Mesothelial cell of epicardium (in vitro differentiated cells): ENCODE measurements at regions not wholly inside any gene's neighbourhood (a gene's known extent, or its start where the extent isn't known, plus 50 kb on each side); places are given as distances from the start of the nearest gene placed in this dataset.

Experiments
- DNase-seq, 2 experiments: peaks; one replicate each; pipeline ENCODE4 v3.0.0; 2021; ENCODE audit warnings: low spot score in 2 of 2; ENCODE audit not compliant: unreplicated experiment in 2 of 2
- H3K27ac Mint-ChIP-seq: 2 replicates; pipeline ENCODE4 v1.8.0; 2021; ENCODE audit warnings: mixed read lengths
- H3K27me3 Mint-ChIP-seq: 2 replicates; pipeline ENCODE4 v1.8.0; 2021; ENCODE audit warnings: low read depth, mixed read lengths
- H3K36me3 Mint-ChIP-seq: 2 replicates; pipeline ENCODE4 v1.8.0; 2021; ENCODE audit warnings: mixed read lengths
- H3K4me1 Mint-ChIP-seq: 2 replicates; pipeline ENCODE4 v1.8.0; 2021; ENCODE audit warnings: mixed read lengths
- H3K4me3 Mint-ChIP-seq: 2 replicates; pipeline ENCODE4 v1.8.0; 2021; ENCODE audit warnings: mild to moderate bottlenecking, moderate library complexity, mixed read lengths
- H3K9me3 Mint-ChIP-seq: 2 replicates; pipeline ENCODE4 v1.8.0; 2021; ENCODE audit warnings: mixed read lengths
- TF ChIP-seq, protein P1 (sequence below): fragments of 200-600 bp; sonication (generic); IDR thresholded peaks from one replicate; pipeline ENCODE4 v1.5.0; 2021; ENCODE audit warnings: antibody characterized with exemption; ENCODE audit not compliant: unreplicated experiment

DNA sequence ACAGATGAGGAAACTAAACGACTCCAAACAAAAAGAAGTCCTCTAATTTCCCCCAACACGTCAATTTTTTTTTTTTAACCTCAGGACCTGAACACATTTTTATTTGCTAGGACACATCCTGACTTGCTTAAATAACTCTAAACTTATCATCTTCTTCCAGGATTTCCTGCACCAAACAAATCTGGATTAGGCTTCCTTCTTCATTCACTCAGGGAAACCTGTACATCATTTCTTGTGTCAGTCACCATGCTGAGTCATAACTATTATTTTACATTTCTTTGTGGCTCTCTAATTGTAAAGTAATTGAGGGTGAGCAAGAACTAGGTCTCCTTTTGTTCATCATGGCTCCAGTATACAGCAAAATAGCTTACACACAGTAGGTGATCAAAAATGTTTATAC, 433.4 kb upstream of the GBE1 start:
- peaks cover 4% of the 10 kb centered on the region for H3K27me3 Mint-ChIP-seq
- no peaks in the 10 kb centered on the region for H3K36me3 Mint-ChIP-seq
- no peak overlapping the region for H3K4me3 Mint-ChIP-seq
- DNase-seq, result no peak
- no peaks in the 10 kb centered on the region for H3K4me1 Mint-ChIP-seq
- TF ChIP-seq, protein P1, sequence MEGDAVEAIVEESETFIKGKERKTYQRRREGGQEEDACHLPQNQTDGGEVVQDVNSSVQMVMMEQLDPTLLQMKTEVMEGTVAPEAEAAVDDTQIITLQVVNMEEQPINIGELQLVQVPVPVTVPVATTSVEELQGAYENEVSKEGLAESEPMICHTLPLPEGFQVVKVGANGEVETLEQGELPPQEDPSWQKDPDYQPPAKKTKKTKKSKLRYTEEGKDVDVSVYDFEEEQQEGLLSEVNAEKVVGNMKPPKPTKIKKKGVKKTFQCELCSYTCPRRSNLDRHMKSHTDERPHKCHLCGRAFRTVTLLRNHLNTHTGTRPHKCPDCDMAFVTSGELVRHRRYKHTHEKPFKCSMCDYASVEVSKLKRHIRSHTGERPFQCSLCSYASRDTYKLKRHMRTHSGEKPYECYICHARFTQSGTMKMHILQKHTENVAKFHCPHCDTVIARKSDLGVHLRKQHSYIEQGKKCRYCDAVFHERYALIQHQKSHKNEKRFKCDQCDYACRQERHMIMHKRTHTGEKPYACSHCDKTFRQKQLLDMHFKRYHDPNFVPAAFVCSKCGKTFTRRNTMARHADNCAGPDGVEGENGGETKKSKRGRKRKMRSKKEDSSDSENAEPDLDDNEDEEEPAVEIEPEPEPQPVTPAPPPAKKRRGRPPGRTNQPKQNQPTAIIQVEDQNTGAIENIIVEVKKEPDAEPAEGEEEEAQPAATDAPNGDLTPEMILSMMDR, result no peak
- no peaks in the 10 kb centered on the region for H3K9me3 Mint-ChIP-seq
- H3K27ac Mint-ChIP-seq, result no peak overlapping the region

- H3K4me1 Mint-ChIP-seq, result peaks cover 5% of the 10 kb centered on the region
- H3K9me3 Mint-ChIP-seq, result no peaks in the 10 kb centered on the region
- H3K36me3 Mint-ChIP-seq, result no peaks in the 10 kb centered on the region
- no peak for DNase-seq
- H3K4me3 Mint-ChIP-seq, result no peak overlapping the region
- TF ChIP-seq, protein P1, result no peak
- no peaks in the 10 kb centered on the region for H3K27me3 Mint-ChIP-seq
- H3K27ac Mint-ChIP-seq, result no peak overlapping the region
Observed at GRCh38 chr3:82186017-82186416, 424.6 kb upstream of the GBE1 start.

GRCh38 chr3:82179291-82179690, 417.8 kb upstream of the GBE1 start:
- no peaks in the 10 kb centered on the region for H3K9me3 Mint-ChIP-seq
- H3K27me3 Mint-ChIP-seq, result no peaks in the 10 kb centered on the region
- H3K4me1 Mint-ChIP-seq, result no peaks in the 10 kb centered on the region
- H3K4me3 Mint-ChIP-seq, result no peak overlapping the region
- no peaks in the 10 kb centered on the region for H3K36me3 Mint-ChIP-seq
- TF ChIP-seq, protein P1, result no peak
- H3K27ac Mint-ChIP-seq, result no peak overlapping the region
- no peak for DNase-seq

GRCh38 chr3:82178291-82178690, 416.8 kb upstream of the GBE1 start:
- no peaks in the 10 kb centered on the region for H3K4me1 Mint-ChIP-seq
- H3K36me3 Mint-ChIP-seq, result no peaks in the 10 kb centered on the region
- no peak overlapping the region for H3K27ac Mint-ChIP-seq
- no peak overlapping the region for H3K4me3 Mint-ChIP-seq
- H3K27me3 Mint-ChIP-seq, result no peaks in the 10 kb centered on the region
- H3K9me3 Mint-ChIP-seq, result no peaks in the 10 kb centered on the region
- TF ChIP-seq, protein P1, result no peak
- DNase-seq, result no peak

GRCh38 chr3:82177774-82178173, 416.3 kb upstream of the GBE1 start:
- H3K36me3 Mint-ChIP-seq, result no peaks in the 10 kb centered on the region
- H3K4me1 Mint-ChIP-seq, result no peaks in the 10 kb centered on the region
- H3K4me3 Mint-ChIP-seq, result no peak overlapping the region
- no peak overlapping the region for H3K27ac Mint-ChIP-seq
- no peak for DNase-seq
- no peaks in the 10 kb centered on the region for H3K9me3 Mint-ChIP-seq
- TF ChIP-seq, protein P1, result no peak
- no peaks in the 10 kb centered on the region for H3K27me3 Mint-ChIP-seq

- Mint-ChIP-seq H3K9me3 (peaks cover 3% of the 10 kb centered on the region), H3K27ac (no peak overlapping the region), H3K27me3 (no peaks in the 10 kb centered on the region), H3K4me1 (no peaks in the 10 kb centered on the region), H3K4me3 (no peak overlapping the region), H3K36me3 (no peaks in the 10 kb centered on the region)
- DNase-seq, result no peak
- TF ChIP-seq, protein P1, result no peak
Observed at GRCh38 chr3:82165266-82165665, 403.8 kb upstream of the GBE1 start.
